MM.1S (cell line): ENCODE measurements at regions not wholly inside any gene's neighbourhood (a gene's known extent, or its start where the extent isn't known, plus 50 kb on each side); places are given as distances from the start of the nearest gene placed in this dataset.

Experiments
- DNase-seq: peaks from one replicate; pipeline ENCODE4 v3.0.0-alpha.2; 2015
- H2AFZ ChIP-seq: fragments of 300-600 bp; sonication (generic); 2 replicates; pipeline ENCODE4 v1.6.0; 2016; ENCODE audit warnings: antibody characterized with exemption, low read length
- H3F3A ChIP-seq: fragments of 300-600 bp; sonication (generic); 2 replicates; pipeline ENCODE4 v1.6.1; 2016; ENCODE audit warnings: mild to moderate bottlenecking, antibody characterized with exemption, low read length, moderate library complexity, mixed read lengths; ENCODE audit not compliant: insufficient read depth
- H3K27ac ChIP-seq: fragments of 300-600 bp; sonication (generic); 2 replicates; pipeline ENCODE4 v1.5.1; 2016; ENCODE audit warnings: mild to moderate bottlenecking, low read length
- H3K27me3 ChIP-seq: fragments of 300-600 bp; sonication (generic); replicated peaks from 2 replicates; pipeline ENCODE4 v1.6.0; 2016; ENCODE audit warnings: low read length; ENCODE audit not compliant: insufficient read depth
- H3K36me3 ChIP-seq: fragments of 300-600 bp; sonication (generic); replicated peaks from 2 replicates; pipeline ENCODE4 v1.6.1; 2016; ENCODE audit warnings: mild to moderate bottlenecking, low read length, mixed read lengths; ENCODE audit not compliant: insufficient read depth
- H3K4me1 ChIP-seq: fragments of 300-600 bp; sonication (generic); 2 replicates; pipeline ENCODE4 v1.6.1; 2016; ENCODE audit warnings: low read length, mixed read lengths
- H3K4me2 ChIP-seq: fragments of 300-600 bp; sonication (generic); 2 replicates; pipeline ENCODE4 v1.6.0; 2016; ENCODE audit warnings: low read depth, low read length
- H3K4me3 ChIP-seq: fragments of 300-600 bp; sonication (generic); 2 replicates; pipeline ENCODE4 v1.5.1; 2016; ENCODE audit warnings: low read length, mixed read lengths
- H3K79me2 ChIP-seq: fragments of 300-600 bp; sonication (generic); 2 replicates; pipeline ENCODE4 v1.6.1; 2016; ENCODE audit warnings: mixed run types, low read length, mixed read lengths
- H3K9ac ChIP-seq: fragments of 300-600 bp; sonication (generic); 2 replicates; pipeline ENCODE4 v1.6.1; 2016; ENCODE audit warnings: low read length, mixed read lengths
- H3K9me2 ChIP-seq: fragments of 300-600 bp; sonication (generic); replicated peaks from 2 replicates; pipeline ENCODE4 v1.6.1; 2016; ENCODE audit warnings: mild to moderate bottlenecking, low read length, mixed read lengths; ENCODE audit not compliant: insufficient read depth
- H3K9me3 ChIP-seq: fragments of 300-600 bp; sonication (generic); replicated peaks from 2 replicates; pipeline ENCODE4 v1.6.1; 2016; ENCODE audit warnings: mild to moderate bottlenecking, low read length, mixed read lengths; ENCODE audit not compliant: insufficient read depth
- H4K20me1 ChIP-seq: fragments of 300-600 bp; sonication (generic); 2 replicates; pipeline ENCODE4 v1.6.1; 2016; ENCODE audit warnings: mild to moderate bottlenecking, low read length, moderate library complexity, mixed read lengths; ENCODE audit not compliant: insufficient read depth
- CTCF ChIP-seq: fragments of 300-600 bp; sonication (generic); IDR thresholded peaks from 2 replicates; pipeline ENCODE4 v1.5.1; 2016; ENCODE audit warnings: antibody characterized with exemption, low read length, mixed read lengths
- EZH2 ChIP-seq: fragments of 300-600 bp; sonication (generic); optimal IDR thresholded peaks from 2 replicates; pipeline ENCODE3; 2017; ENCODE audit warnings: low read depth, mild to moderate bottlenecking, antibody characterized with exemption, low read length, mixed read lengths
- EZH2phosphoT487 ChIP-seq: fragments of 300-600 bp; sonication (generic); IDR thresholded peaks from 2 replicates; pipeline ENCODE4 v1.6.1; 2018; ENCODE audit warnings: antibody characterized with exemption, low read length

- no peaks in the 10 kb centered on the region for H3K79me2 ChIP-seq
Measured at GRCh38 chr1:34657849-34658248, 97.0 kb upstream of the GJB5 start.

GRCh38 chr1:34663031-34663430 lies 91.8 kb upstream of the GJB5 start:
- no peak for DNase-seq
- no peak overlapping the region for H3K27ac ChIP-seq
- H3K27me3 ChIP-seq: peaks cover 7% of the 10 kb centered on the region; the same call in 1 of the 2 replicates
- H3K9me2 ChIP-seq: no peaks in the 10 kb centered on the region
- no peaks in the 10 kb centered on the region for H3K4me1 ChIP-seq
- H3K9me3 ChIP-seq: no peaks in the 10 kb centered on the region
- H3K4me3 ChIP-seq: no peak overlapping the region
- no peaks in the 10 kb centered on the region for H3F3A ChIP-seq
- no peak overlapping the region for H3K9ac ChIP-seq
- no peak overlapping the region for H2AFZ ChIP-seq
- no peak overlapping the region for H3K4me2 ChIP-seq
- no peaks in the 10 kb centered on the region for H4K20me1 ChIP-seq
- H3K36me3 ChIP-seq: no peaks in the 10 kb centered on the region
- H3K79me2 ChIP-seq: no peaks in the 10 kb centered on the region
- TF ChIP-seq EZH2phosphoT487 (no peak), CTCF (no peak), EZH2 (no peak)

More at GRCh38 chr1:34657849-34658248, 97.0 kb upstream of the GJB5 start:
- no peak for DNase-seq
- Histone ChIP-seq H3K9me2 (no peaks in the 10 kb centered on the region), H3K4me1 (no peaks in the 10 kb centered on the region), H3K4me2 (no peak overlapping the region), H3K36me3 (no peaks in the 10 kb centered on the region), H3K27ac (no peak overlapping the region), H3K27me3 (peaks cover 25% of the 10 kb centered on the region), H2AFZ (no peak overlapping the region), H3K9me3 (no peaks in the 10 kb centered on the region), H3K4me3 (no peak overlapping the region), H4K20me1 (no peaks in the 10 kb centered on the region), H3K9ac (no peak overlapping the region), H3F3A (no peaks in the 10 kb centered on the region)
- TF ChIP-seq EZH2 (no peak), CTCF (no peak), EZH2phosphoT487 (no peak)

- Histone ChIP-seq H3K9me2 (no peaks in the 10 kb centered on the region), H3K27me3 (peaks cover 14% of the 10 kb centered on the region), H3K4me3 (no peak overlapping the region), H3K9ac (no peak overlapping the region), H3K4me2 (no peak overlapping the region), H3K27ac (no peak overlapping the region), H2AFZ (no peak overlapping the region), H3F3A (no peaks in the 10 kb centered on the region), H4K20me1 (no peaks in the 10 kb centered on the region), H3K9me3 (no peaks in the 10 kb centered on the region), H3K36me3 (no peaks in the 10 kb centered on the region), H3K4me1 (no peaks in the 10 kb centered on the region), H3K79me2 (no peaks in the 10 kb centered on the region)
- TF ChIP-seq CTCF: no peak
- TF ChIP-seq EZH2phosphoT487: no peak
- TF ChIP-seq EZH2: no peak
- DNase-seq: no peak
Measured at GRCh38 chr1:34668063-34668462, 86.8 kb upstream of the GJB5 start.
